ENCODE measurements at regions not wholly inside any gene's neighbourhood (a gene's known extent, or its start where the extent isn't known, plus 50 kb on each side); places are given as distances from the start of the nearest gene placed in this dataset.

DNA sequence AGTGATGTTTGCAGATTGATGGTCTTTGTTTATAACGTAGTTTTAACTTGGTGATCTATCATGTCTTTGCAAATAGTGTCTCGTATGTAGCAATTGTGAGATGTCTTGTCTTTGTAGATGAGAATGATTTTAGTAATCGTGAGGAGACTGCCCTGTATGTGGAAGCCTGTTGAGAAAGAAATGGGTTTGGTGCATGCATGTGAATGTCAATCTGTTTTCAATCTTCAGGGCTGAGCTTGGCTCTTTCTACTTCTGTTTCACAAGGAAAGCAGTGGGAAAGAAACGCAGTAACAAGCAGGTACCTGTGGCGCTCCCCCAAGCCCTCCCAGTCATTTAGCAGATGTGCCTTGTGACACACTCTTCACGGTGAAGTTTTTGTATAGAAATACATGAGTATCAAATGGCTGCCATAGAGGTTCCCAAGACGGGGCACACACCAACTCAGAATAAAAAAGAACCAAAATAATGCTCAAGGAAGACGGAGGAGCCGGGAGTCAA is 342.8 kb upstream of the DDHD1 start:
- no peak overlapping the region for H3K4me3 ChIP-seq (ENCODE audit: low read depth, low read length)

DNA sequence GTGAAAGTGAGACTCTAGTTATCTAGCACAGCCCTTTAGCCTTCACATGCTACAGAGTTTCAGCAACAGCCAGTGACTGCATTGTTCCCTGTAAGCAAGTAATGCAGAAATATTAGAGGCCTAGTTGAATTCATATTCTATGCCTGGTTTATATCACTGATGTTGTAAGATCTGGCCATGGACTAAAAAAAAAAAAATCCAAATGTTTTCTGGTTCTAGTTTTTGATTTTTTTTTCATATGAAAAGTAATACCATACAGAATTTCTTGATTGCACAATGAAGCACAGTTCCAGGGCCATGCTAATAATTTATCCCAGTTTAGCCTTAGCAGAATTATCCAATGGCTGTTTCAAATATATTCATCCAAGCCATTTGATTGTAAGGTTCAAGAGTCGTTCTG is 341.5 kb upstream of the DDHD1 start:
- H3K4me1 ChIP-seq = no peaks in the 10 kb centered on the region
- H3K27ac ChIP-seq = no peak overlapping the region
- no peaks in the 10 kb centered on the region for H3K27me3 ChIP-seq (ENCODE audit: control insufficient read depth, insufficient read depth, low read length)
- H3K4me2 ChIP-seq (ENCODE audit: low read length) = no peak overlapping the region
- H3K36me3 ChIP-seq (ENCODE audit: control insufficient read depth, insufficient read depth, low read length) = no peaks in the 10 kb centered on the region
- H3K4me3 ChIP-seq (ENCODE audit: low read depth, low read length) = no peak overlapping the region
- H2AFZ ChIP-seq = no peak overlapping the region
- H3K9me3 ChIP-seq (ENCODE audit: control insufficient read depth, low read length) = no peaks in the 10 kb centered on the region
- H3K79me2 ChIP-seq = no peaks in the 10 kb centered on the region
- no peak for TF ChIP-seq CTCF (IDR thresholded peaks at IDR 0.05)
- no peak overlapping the region for H3K9ac ChIP-seq

More for the DNA sequence above, 342.8 kb upstream of the DDHD1 start:
- Histone ChIP-seq H3K27me3 (ENCODE audit: control insufficient read depth, insufficient read depth, low read length) (no peaks in the 10 kb centered on the region), H3K4me2 (ENCODE audit: low read length) (no peak overlapping the region), H3K79me2 (no peaks in the 10 kb centered on the region), H2AFZ (no peak overlapping the region), H3K9ac (no peak overlapping the region), H3K9me3 (ENCODE audit: control insufficient read depth, low read length) (no peaks in the 10 kb centered on the region), H3K27ac (no peak overlapping the region), H3K4me1 (no peaks in the 10 kb centered on the region), H3K36me3 (ENCODE audit: control insufficient read depth, insufficient read depth, low read length) (no peaks in the 10 kb centered on the region)
- TF ChIP-seq CTCF (IDR thresholded peaks at IDR 0.05) = no peak

DNA sequence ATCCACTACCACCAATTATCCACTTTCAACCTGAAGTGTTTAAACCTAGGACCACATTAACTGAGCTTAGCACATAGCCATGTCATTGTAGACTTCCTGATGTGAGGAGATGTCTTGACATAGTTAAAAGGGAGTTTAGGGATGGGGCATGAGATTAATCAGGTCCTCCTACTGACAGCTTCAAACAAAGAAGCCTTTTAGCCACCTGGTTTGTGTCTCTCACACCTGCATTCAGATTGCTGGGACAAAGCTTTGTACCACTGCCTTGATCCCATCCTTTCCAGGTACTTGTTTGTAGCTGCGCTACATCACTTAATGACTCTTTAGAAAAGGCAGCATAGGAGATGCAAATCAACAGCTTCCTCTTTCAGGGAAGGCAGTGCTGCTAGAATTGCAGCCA is 340.7 kb upstream of the DDHD1 start:
- Histone ChIP-seq H3K36me3 (ENCODE audit: control insufficient read depth, insufficient read depth, low read length) (no peaks in the 10 kb centered on the region), H3K27ac (no peak overlapping the region), H2AFZ (no peak overlapping the region), H3K4me1 (no peaks in the 10 kb centered on the region), H3K4me3 (ENCODE audit: low read depth, low read length) (no peak overlapping the region), H3K9me3 (ENCODE audit: control insufficient read depth, low read length) (no peaks in the 10 kb centered on the region), H3K27me3 (ENCODE audit: control insufficient read depth, insufficient read depth, low read length) (no peaks in the 10 kb centered on the region), H3K79me2 (no peaks in the 10 kb centered on the region), H3K9ac (no peak overlapping the region), H3K4me2 (ENCODE audit: low read length) (no peak overlapping the region)
- no peak for TF ChIP-seq CTCF (IDR thresholded peaks at IDR 0.05)

DNA sequence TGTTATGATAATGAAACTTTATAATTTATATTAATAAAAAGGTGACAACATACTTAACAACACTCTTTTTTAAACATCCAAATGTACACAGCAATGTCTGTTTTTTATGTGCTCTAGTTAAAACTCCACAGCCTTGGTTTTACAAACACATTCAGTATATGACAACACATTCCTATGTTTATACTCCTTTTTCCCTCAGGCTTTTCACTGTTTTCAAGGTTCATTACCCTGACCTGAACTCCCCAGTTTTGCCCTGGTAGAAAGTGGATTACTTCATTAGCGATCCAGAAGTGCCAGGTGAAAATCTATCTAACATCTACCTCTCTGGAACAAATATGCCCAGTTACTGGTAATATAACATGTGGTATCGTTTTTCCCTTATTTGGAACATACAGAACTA is 340.2 kb upstream of the DDHD1 start:
- Histone ChIP-seq H3K4me3 (ENCODE audit: low read depth, low read length) (no peak overlapping the region), H3K79me2 (no peaks in the 10 kb centered on the region), H2AFZ (no peak overlapping the region), H3K27ac (no peak overlapping the region), H3K4me2 (ENCODE audit: low read length) (no peak overlapping the region), H3K9ac (no peak overlapping the region), H3K36me3 (ENCODE audit: control insufficient read depth, insufficient read depth, low read length) (no peaks in the 10 kb centered on the region), H3K4me1 (no peaks in the 10 kb centered on the region), H3K9me3 (ENCODE audit: control insufficient read depth, low read length) (no peaks in the 10 kb centered on the region), H3K27me3 (ENCODE audit: control insufficient read depth, insufficient read depth, low read length) (no peaks in the 10 kb centered on the region)
- TF ChIP-seq CTCF (IDR thresholded peaks at IDR 0.05) = no peak

DNA sequence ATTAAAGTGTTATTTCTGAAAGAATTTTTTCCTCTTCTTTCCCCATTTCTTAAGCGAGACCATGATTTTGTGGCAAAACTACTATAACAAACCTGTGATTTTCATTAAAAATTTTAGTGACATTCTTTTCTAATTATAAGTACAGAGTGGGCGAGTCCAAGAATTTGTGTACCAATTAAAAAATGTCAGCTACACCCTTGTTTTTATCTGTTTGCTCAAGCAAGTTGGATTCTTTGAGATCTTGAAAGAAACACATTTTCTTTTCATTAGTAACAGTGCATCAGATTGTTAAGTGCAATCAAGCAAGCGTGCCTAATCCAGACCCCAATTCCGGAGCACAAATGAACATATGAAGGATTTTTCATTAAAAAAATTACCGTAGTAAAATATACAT is 338.8 kb upstream of the DDHD1 start:
- H3K9ac ChIP-seq = no peak overlapping the region
- H3K4me3 ChIP-seq (ENCODE audit: low read depth, low read length) = no peak overlapping the region
- H3K4me1 ChIP-seq = no peaks in the 10 kb centered on the region
- no peak overlapping the region for H3K4me2 ChIP-seq (ENCODE audit: low read length)
- H3K9me3 ChIP-seq (ENCODE audit: control insufficient read depth, low read length) = no peaks in the 10 kb centered on the region
- no peaks in the 10 kb centered on the region for H3K27me3 ChIP-seq (ENCODE audit: control insufficient read depth, insufficient read depth, low read length)
- no peak overlapping the region for H3K27ac ChIP-seq
- TF ChIP-seq CTCF (IDR thresholded peaks at IDR 0.05) = no peak
- no peaks in the 10 kb centered on the region for H3K36me3 ChIP-seq (ENCODE audit: control insufficient read depth, insufficient read depth, low read length)
- H3K79me2 ChIP-seq = no peaks in the 10 kb centered on the region
- no peak overlapping the region for H2AFZ ChIP-seq
